Stomach (tissue), 8 donors: ENCODE measurements at regions not wholly inside any gene's neighbourhood (a gene's known extent, or its start where the extent isn't known, plus 50 kb on each side); places are given as distances from the start of the nearest gene placed in this dataset.

Experiments used
- DNase-seq, 2 donors: peaks; one replicate each; pipeline versions ENCODE4 v3.0.0 to v3.0.0-alpha.2; 2013 to 2019
- H3K27ac ChIP-seq, 5 donors: fragments of 200-600 bp in 4 of 5; sonication (generic) in 4 of 5; one replicate each; pipeline ENCODE4 v1.5.1; 2013 to 2019; ENCODE audit warnings: mild to moderate bottlenecking in 1 of 5, moderate library complexity in 1 of 5
- H3K27me3 ChIP-seq, 3 donors: fragments of 200-600 bp; sonication (generic); one replicate each; pipeline ENCODE4 v1.5.1; 2017 to 2019; ENCODE audit warnings: mixed run types in 1 of 3
- H3K36me3 ChIP-seq, 4 donors: fragments of 200-600 bp; sonication (generic); 1 replicate in 3 of 4; 2 replicates in 1 of 4; pipeline ENCODE4 v1.5.1; 2016 to 2019
- H3K4me1 ChIP-seq, 4 donors: fragments of 200-600 bp; sonication (generic); one replicate each; pipeline ENCODE4 v1.5.1; 2016 to 2019
- H3K4me3 ChIP-seq, 4 donors: fragments of 200-600 bp; sonication (generic) in 3 of 4; one replicate each; pipeline ENCODE4 v1.5.1; 2016 to 2019; ENCODE audit warnings: mild to moderate bottlenecking in 1 of 4
- H3K9me3 ChIP-seq, 4 donors: fragments of 200-600 bp; sonication (generic); one replicate each; pipeline ENCODE4 v1.5.1; 2016 to 2019
- CTCF ChIP-seq, 7 experiments: fragments of 450-650 bp in 4 of 7; fragments of 200-600 bp in 3 of 7; sonication (generic) in 3 of 7; IDR thresholded peaks; one replicate each; pipeline ENCODE4 v1.5.1; 2016 to 2019; ENCODE audit warnings: antibody characterized with exemption in 7 of 7, control low read depth in 2 of 7, mild to moderate bottlenecking in 1 of 7
- EP300 ChIP-seq: sonication (generic); formaldehyde crosslinking; IDR thresholded peaks from one replicate; pipeline ENCODE4 v1.6.1; 2017; ENCODE audit warnings: antibody characterized with exemption
- POLR2A ChIP-seq, 4 donors: fragments of 450-650 bp; IDR thresholded peaks; one replicate each; pipeline ENCODE4 v1.6.1; 2016; ENCODE audit warnings: antibody characterized with exemption in 4 of 4, control low read depth in 2 of 4, mild to moderate bottlenecking in 1 of 4, moderate library complexity in 1 of 4
- POLR2AphosphoS5 ChIP-seq, 3 donors: sonication (generic); formaldehyde crosslinking; IDR thresholded peaks; one replicate each; pipeline ENCODE4 v1.6.1; 2016; ENCODE audit warnings: antibody characterized with exemption in 3 of 3
- WGBS, 5 donors: extraction: QIAGEN DNeasy Blood & Tissue Kit in 3 of 5; methylation state at CpG; one replicate each; pipeline versions ENCODE4 v1.1.5 to v1.1.7; 2013 to 2018; 5-methylcytosine and 5-hydroxymethylcytosine counted together
- intact Hi-C: fragments of 100-400 bp; cut with DNase I; formaldehyde crosslinking; loops from one replicate; pipeline ENCODE4 v1.15.1; 2023; ENCODE audit warnings: low total_unique reads
- donor health status: healthy with polysubstance abuse.
- donor health status: Bipolar disorder and iron deficiency.
- donor health status: healthy.

GRCh38 chr20:37627060-37627766 is 66.6 kb upstream of the CTNNBL1 start:
- H3K27ac ChIP-seq: no peak overlapping the region
- no peaks in the 10 kb centered on the region for H3K36me3 ChIP-seq
- no peaks in the 10 kb centered on the region for H3K9me3 ChIP-seq
- intact Hi-C loops: no loop called here
- TF ChIP-seq EP300: no peak
- no peak for TF ChIP-seq POLR2AphosphoS5 (IDR thresholded peaks at IDR 0.05)
- no peak for TF ChIP-seq CTCF (IDR thresholded peaks at IDR 0.05)
- no peak for TF ChIP-seq POLR2A (IDR thresholded peaks at IDR 0.05)
- no peaks in the 10 kb centered on the region for H3K4me1 ChIP-seq
- peaks cover 0 to 93% (median 13%) of the 10 kb centered on the region in 3 donors for H3K27me3 ChIP-seq
- WGBS, 5 donors: 33 to 40% (median 37%) methylated on average over 15 of the region's 15 CpGs
- H3K4me3 ChIP-seq: no peak overlapping the region
- peak in 1 of 2 donors; percentile 89 for DNase-seq

GRCh38 chr20:37624963-37625362 is 68.9 kb upstream of the CTNNBL1 start:
- Histone ChIP-seq H3K27ac (no peak overlapping the region), H3K27me3 (peaks cover 0 to 81% (median 15%) of the 10 kb centered on the region in 3 donors), H3K4me3 (no peak overlapping the region), H3K9me3 (no peaks in the 10 kb centered on the region), H3K36me3 (no peaks in the 10 kb centered on the region), H3K4me1 (no peaks in the 10 kb centered on the region)
- WGBS, 5 donors: 7 to 15% (median 8%) methylated on average over 1 of the region's 1 CpG
- intact Hi-C loops: no loop called here
- no peak for DNase-seq
- TF ChIP-seq EP300 (no peak), POLR2A (IDR thresholded peaks at IDR 0.05) (no peak), POLR2AphosphoS5 (IDR thresholded peaks at IDR 0.05) (no peak), CTCF (IDR thresholded peaks at IDR 0.05) (no peak)

- H3K4me1 ChIP-seq: no peaks in the 10 kb centered on the region
- TF ChIP-seq POLR2AphosphoS5 (IDR thresholded peaks at IDR 0.05): no peak
- TF ChIP-seq POLR2A (IDR thresholded peaks at IDR 0.05): no peak
- no peak for TF ChIP-seq CTCF (IDR thresholded peaks at IDR 0.05)
- no peak for TF ChIP-seq EP300
- intact Hi-C loops: no loop called here
- H3K9me3 ChIP-seq: no peaks in the 10 kb centered on the region
- no peak overlapping the region for H3K27ac ChIP-seq
- WGBS, 5 donors: 7 to 31% (median 22%) methylated on average over 5 of the region's 5 CpGs
- no peak overlapping the region for H3K4me3 ChIP-seq
- peaks cover 0 to 80% (median 10%) of the 10 kb centered on the region in 3 donors for H3K27me3 ChIP-seq
- DNase-seq: no peak
- no peaks in the 10 kb centered on the region for H3K36me3 ChIP-seq
These were observed 71.1 kb upstream of the CTNNBL1 start for GRCh38 chr20:37622728-37623127.

- Histone ChIP-seq H3K27me3 (peaks cover 0 to 56% (median 10%) of the 10 kb centered on the region in 3 donors), H3K9me3 (peaks cover 0 to 7% (median 0%) of the 10 kb centered on the region in 4 donors), H3K4me3 (no peak overlapping the region), H3K27ac (no peak overlapping the region), H3K36me3 (no peaks in the 10 kb centered on the region), H3K4me1 (no peaks in the 10 kb centered on the region)
- intact Hi-C loops: no loop called here
- no peak for TF ChIP-seq EP300
- TF ChIP-seq POLR2A (IDR thresholded peaks at IDR 0.05): no peak
- no peak for TF ChIP-seq POLR2AphosphoS5 (IDR thresholded peaks at IDR 0.05)
- 60 to 75% (median 71%) methylated on average over 2 of the region's 2 CpGs for WGBS, 5 donors
- DNase-seq: no peak
These were observed 74.3 kb upstream of the CTNNBL1 start for GRCh38 chr20:37619496-37619895.

- intact Hi-C loops: no loop called here
- Histone ChIP-seq H3K27ac (no peak overlapping the region), H3K9me3 (peaks cover 0 to 7% (median 0%) of the 10 kb centered on the region in 4 donors), H3K36me3 (no peaks in the 10 kb centered on the region), H3K4me3 (no peak overlapping the region), H3K27me3 (peaks cover 0 to 32% (median 9%) of the 10 kb centered on the region in 3 donors), H3K4me1 (no peaks in the 10 kb centered on the region)
- WGBS, 5 donors: 11 to 44% (median 21%) methylated on average over 2 of the region's 2 CpGs
- DNase-seq: no peak
- TF ChIP-seq EP300 (no peak), CTCF (IDR thresholded peaks at IDR 0.05) (no peak), POLR2AphosphoS5 (IDR thresholded peaks at IDR 0.05) (no peak), POLR2A (IDR thresholded peaks at IDR 0.05) (no peak)
These were observed 77.8 kb upstream of the CTNNBL1 start for GRCh38 chr20:37616110-37616425.
